ENCODE measurements at regions not wholly inside any gene's neighbourhood (a gene's known extent, or its start where the extent isn't known, plus 50 kb on each side); places are given as distances from the start of the nearest gene placed in this dataset.

- ChIA-PET RAD21 (ENCODE audit: unreplicated experiment) (no interaction called here), POLR2A (no interaction called here), SMC1A (ENCODE audit: uncharacterized antibody, unreplicated experiment) (interaction anchor here (0.6 kb wide), 1 partner anchor 845 kb away, joined by 4 read pairs; no protein-coding TSS in a partner anchor), CTCF (interaction anchor here (2.3 kb wide), 1 partner anchor 9 kb away, joined by 13 read pairs; no protein-coding TSS in a partner anchor)
- Histone ChIP-seq H3K27me3 (replicated peaks in 1 of 2; ENCODE audit: control insufficient read depth in 2 of 2, insufficient read depth in 2 of 2, low read length in 1 of 2) (no peaks in the 10 kb centered on the region; a peak in 1 of 4 replicates), H3K27ac (ENCODE audit: control insufficient read depth, insufficient read depth) (no peak overlapping the region), H2AFZ (ENCODE audit: control insufficient read depth, low read depth, low read length) (no peak overlapping the region), H3K9me3 (replicated peaks; ENCODE audit: control insufficient read depth, insufficient read depth, low read length) (no peaks in the 10 kb centered on the region), H3K36me3 (ENCODE audit: control insufficient read depth in 2 of 2, insufficient read depth in 2 of 2, low read length in 1 of 2) (no peaks in the 10 kb centered on the region), H4K20me1 (ENCODE audit: control insufficient read depth, insufficient read depth) (no peaks in the 10 kb centered on the region), H3K4me3 (no peak overlapping the region), H3K4me2 (ENCODE audit: control insufficient read depth, insufficient read depth) (no peak overlapping the region), H3K4me1 (ENCODE audit: control insufficient read depth, insufficient read depth, low read length) (no peaks in the 10 kb centered on the region), H3K79me2 (ENCODE audit: control insufficient read depth, insufficient read depth, low read length) (no peaks in the 10 kb centered on the region), H3K9ac (ENCODE audit: control insufficient read depth, insufficient read depth, low read length) (no peak overlapping the region)
- intact Hi-C loops (cut with micrococcal nuclease; ENCODE audit: unreplicated experiment) (no loop called here), in situ Hi-C loops (cut with MboI) (loop anchor here (5.0 to 25.0 kb wide), 2 partner anchors 399 to 824 kb away; no protein-coding TSS in a partner anchor)
- 32% methylated on average over 9 of the region's 9 CpGs for WGBS (ENCODE audit: insufficient coverage, insufficient replicate concordance, low lambda C conversion rate, missing lambda C conversion rate)
- FAIRE-seq (no peak), DNase-seq (ENCODE audit: low read depth, low spot score) (no peak), ATAC-seq (no peak)
- TF ChIP-seq, protein P1, sequence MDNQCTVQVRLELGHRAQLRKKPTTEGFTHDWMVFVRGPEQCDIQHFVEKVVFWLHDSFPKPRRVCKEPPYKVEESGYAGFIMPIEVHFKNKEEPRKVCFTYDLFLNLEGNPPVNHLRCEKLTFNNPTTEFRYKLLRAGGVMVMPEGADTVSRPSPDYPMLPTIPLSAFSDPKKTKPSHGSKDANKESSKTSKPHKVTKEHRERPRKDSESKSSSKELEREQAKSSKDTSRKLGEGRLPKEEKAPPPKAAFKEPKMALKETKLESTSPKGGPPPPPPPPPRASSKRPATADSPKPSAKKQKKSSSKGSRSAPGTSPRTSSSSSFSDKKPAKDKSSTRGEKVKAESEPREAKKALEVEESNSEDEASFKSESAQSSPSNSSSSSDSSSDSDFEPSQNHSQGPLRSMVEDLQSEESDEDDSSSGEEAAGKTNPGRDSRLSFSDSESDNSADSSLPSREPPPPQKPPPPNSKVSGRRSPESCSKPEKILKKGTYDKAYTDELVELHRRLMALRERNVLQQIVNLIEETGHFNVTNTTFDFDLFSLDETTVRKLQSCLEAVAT (IDR thresholded peaks at IDR 0.05) = no peak
- TF ChIP-seq RB1 (IDR thresholded peaks at IDR 0.05; ENCODE audit: borderline replicate concordance) (no peak), LARP7 (IDR thresholded peaks at IDR 0.05) (no peak), CBX3 (IDR thresholded peaks at IDR 0.05; ENCODE audit: borderline replicate concordance, low read depth) (no peak), MEF2A (IDR thresholded peaks at IDR 0.05; ENCODE audit: insufficient read depth, low read depth, low read length) (no peak), SREBF1 (IDR thresholded peaks at IDR 0.05; ENCODE audit: low read length) (no peak), NFYA (IDR thresholded peaks at IDR 0.05; ENCODE audit: borderline replicate concordance, low read depth, low read length) (no peak), TCF3 (IDR thresholded peaks at IDR 0.05; ENCODE audit: borderline replicate concordance, insufficient read depth, low read depth, low read length) (no peak), CEBPB (IDR thresholded peaks at IDR 0.05; ENCODE audit: borderline replicate concordance in 1 of 2, low read depth in 2 of 2, low read length in 2 of 2) (no peak)
- no TSS peak for BruUV-seq (replicated peaks)
These were observed 479.0 kb downstream of the NPHP4 start for GRCh38 chr1:5513179-5513578.
